ENCODE measurements at regions not wholly inside any gene's neighbourhood (a gene's known extent, or its start where the extent isn't known, plus 50 kb on each side); places are given as distances from the start of the nearest gene placed in this dataset.
A peak's percentile ranks its signal among the peaks of the same experiment; 100 is the strongest.

GRCh38 chr20:40584130-40584809 lies 104.8 kb downstream of the MAFB start:
- H3K4me3 ChIP-seq (ENCODE audit: control insufficient read depth, low read depth, low read length): no peak overlapping the region
- no peak for DNase-seq (ENCODE audit: low read depth)
- no peak for TF ChIP-seq CTCF (conservative IDR thresholded peaks at IDR 0.05; ENCODE audit: control insufficient read depth, insufficient read depth, low read depth, low read length)

GRCh38 chr20:40583636-40584035 lies 105.4 kb downstream of the MAFB start:
- no peak for DNase-seq (ENCODE audit: low read depth)
- no peak for TF ChIP-seq CTCF (conservative IDR thresholded peaks at IDR 0.05; ENCODE audit: control insufficient read depth, insufficient read depth, low read depth, low read length)
- no peak overlapping the region for H3K4me3 ChIP-seq (ENCODE audit: control insufficient read depth, low read depth, low read length)

- DNase-seq (ENCODE audit: low read depth): no peak
- H3K4me3 ChIP-seq (ENCODE audit: control insufficient read depth, low read depth, low read length): no peak overlapping the region
- TF ChIP-seq CTCF (conservative IDR thresholded peaks at IDR 0.05; ENCODE audit: control insufficient read depth, insufficient read depth, low read depth, low read length): no peak
Observed at GRCh38 chr20:40583205-40583604, 105.8 kb downstream of the MAFB start.

- no peak for TF ChIP-seq CTCF (conservative IDR thresholded peaks at IDR 0.05; ENCODE audit: control insufficient read depth, insufficient read depth, low read depth, low read length)
- H3K4me3 ChIP-seq (ENCODE audit: control insufficient read depth, low read depth, low read length): no peak overlapping the region
- no peak for DNase-seq (ENCODE audit: low read depth)
Observed at GRCh38 chr20:40582531-40582930, 106.5 kb downstream of the MAFB start.

- no peak for DNase-seq (ENCODE audit: low read depth)
- TF ChIP-seq CTCF (conservative IDR thresholded peaks at IDR 0.05; ENCODE audit: control insufficient read depth, insufficient read depth, low read depth, low read length): no peak
- no peak overlapping the region for H3K4me3 ChIP-seq (ENCODE audit: control insufficient read depth, low read depth, low read length)
Observed at GRCh38 chr20:40579701-40580100, 109.3 kb downstream of the MAFB start.

DNA sequence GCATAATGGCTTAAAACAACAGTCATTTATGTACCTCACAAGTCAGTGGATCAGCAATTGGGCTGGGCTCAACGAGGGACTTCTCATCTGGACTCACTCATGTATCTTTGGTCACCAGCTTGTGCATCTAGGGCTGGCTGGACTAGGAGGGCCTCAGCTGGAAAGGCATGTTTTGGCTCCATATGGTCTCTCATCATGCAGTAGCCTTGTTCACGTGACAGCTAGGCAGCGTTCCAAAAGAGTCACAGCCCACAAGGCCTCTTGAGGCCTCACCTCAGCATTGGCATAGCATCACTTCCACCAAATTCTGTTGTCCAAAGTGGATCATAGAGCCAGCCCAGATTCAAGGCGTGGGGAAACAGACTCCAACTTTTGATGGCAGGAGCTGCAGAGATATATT lies 110.1 kb downstream of the MAFB start:
- no peak overlapping the region for H3K4me3 ChIP-seq (ENCODE audit: control insufficient read depth, low read depth, low read length)
- TF ChIP-seq CTCF (conservative IDR thresholded peaks at IDR 0.05; ENCODE audit: control insufficient read depth, insufficient read depth, low read depth, low read length): no peak
- DNase-seq (ENCODE audit: low read depth): peak; percentile 35

DNA sequence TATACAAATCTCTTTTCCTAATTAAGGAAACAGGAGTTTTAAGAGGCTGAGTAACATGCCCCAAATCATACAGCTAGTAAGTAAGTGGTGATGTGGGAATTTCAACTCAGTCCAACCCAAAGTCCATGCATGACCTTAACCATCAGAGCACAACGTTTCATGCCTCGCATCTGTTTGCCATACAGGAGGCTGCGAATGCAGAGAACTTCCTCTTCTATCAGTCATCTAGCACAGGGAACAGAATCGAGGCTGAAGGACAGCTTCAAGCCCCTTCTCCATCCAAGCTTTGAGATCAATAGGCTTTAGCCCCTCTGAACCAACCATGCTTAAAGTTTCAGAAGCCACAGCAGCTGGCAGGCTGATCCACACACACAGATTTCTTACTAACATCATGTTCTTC lies 113.2 kb downstream of the MAFB start:
- TF ChIP-seq CTCF (conservative IDR thresholded peaks at IDR 0.05; ENCODE audit: control insufficient read depth, insufficient read depth, low read depth, low read length): no peak

More for the DNA sequence above, 113.2 kb downstream of the MAFB start:
- H3K4me3 ChIP-seq (ENCODE audit: control insufficient read depth, low read depth, low read length): no peak overlapping the region
- no peak for DNase-seq (ENCODE audit: low read depth)
